IMR-90 (cell line): ENCODE measurements at regions not wholly inside any gene's neighbourhood (a gene's known extent, or its start where the extent isn't known, plus 50 kb on each side); places are given as distances from the start of the nearest gene placed in this dataset.

Source experiments
- CHD1 ChIP-seq: IDR thresholded peaks from 2 replicates; pipeline ENCODE4 v1.6.1; 2012; ENCODE audit warnings: low read depth, low read length, improper control_type of control experiment
- MXI1 ChIP-seq: IDR thresholded peaks from 2 replicates; pipeline ENCODE4 v1.6.1; 2012; ENCODE audit warnings: low read depth, mild to moderate bottlenecking, low read length, moderate library complexity, borderline replicate concordance
- POLR2A ChIP-seq: IDR thresholded peaks from 2 replicates; pipeline ENCODE4 v1.6.1; 2012; ENCODE audit warnings: mild to moderate bottlenecking, low read depth, low read length
- RCOR1 ChIP-seq: IDR thresholded peaks from 2 replicates; pipeline ENCODE4 v1.6.1; 2012; ENCODE audit warnings: mild to moderate bottlenecking, low read length, improper control_type of control experiment; ENCODE audit not compliant: insufficient replicate concordance
- TF ChIP-seq, protein P1 (sequence below): conservative IDR thresholded peaks from 2 replicates; pipeline ENCODE4 v1.5.1; 2012; ENCODE audit warnings: mild to moderate bottlenecking, low read depth, low read length, improper control_type of control experiment
- TF ChIP-seq, protein P2 (sequence below): fragments of 150-350 bp; IDR thresholded peaks from 2 replicates; pipeline ENCODE4 v1.6.1; 2017; ENCODE audit warnings: mild to moderate bottlenecking, antibody characterized with exemption, low read length, low read depth
- TF ChIP-seq, protein P3 (sequence below): fragments of 150-350 bp; IDR thresholded peaks from 2 replicates; pipeline ENCODE4 v1.6.1; 2016; ENCODE audit warnings: low read depth, mild to moderate bottlenecking, low read length, moderate library complexity, borderline replicate concordance

DNA sequence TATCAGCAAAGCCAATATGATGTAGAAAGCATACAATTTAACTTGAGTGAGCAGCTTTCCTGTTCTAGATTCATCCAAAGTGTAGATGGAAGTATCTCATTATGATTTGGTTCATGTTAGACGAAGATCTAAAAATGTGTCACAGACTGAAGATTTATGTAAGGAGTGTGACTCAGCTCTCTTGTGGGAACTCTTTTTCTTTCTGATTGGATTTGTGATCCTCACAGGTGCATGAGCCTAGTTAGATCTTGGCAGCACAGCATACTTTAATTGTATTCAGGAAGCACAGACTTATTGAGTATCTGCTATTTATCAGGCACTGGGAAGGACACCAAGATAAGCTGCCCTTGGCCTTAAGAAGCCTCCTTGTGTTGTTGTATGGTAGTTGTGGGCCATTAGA, 147.1 kb downstream of the C11orf91 start:
- TF ChIP-seq, protein P1, sequence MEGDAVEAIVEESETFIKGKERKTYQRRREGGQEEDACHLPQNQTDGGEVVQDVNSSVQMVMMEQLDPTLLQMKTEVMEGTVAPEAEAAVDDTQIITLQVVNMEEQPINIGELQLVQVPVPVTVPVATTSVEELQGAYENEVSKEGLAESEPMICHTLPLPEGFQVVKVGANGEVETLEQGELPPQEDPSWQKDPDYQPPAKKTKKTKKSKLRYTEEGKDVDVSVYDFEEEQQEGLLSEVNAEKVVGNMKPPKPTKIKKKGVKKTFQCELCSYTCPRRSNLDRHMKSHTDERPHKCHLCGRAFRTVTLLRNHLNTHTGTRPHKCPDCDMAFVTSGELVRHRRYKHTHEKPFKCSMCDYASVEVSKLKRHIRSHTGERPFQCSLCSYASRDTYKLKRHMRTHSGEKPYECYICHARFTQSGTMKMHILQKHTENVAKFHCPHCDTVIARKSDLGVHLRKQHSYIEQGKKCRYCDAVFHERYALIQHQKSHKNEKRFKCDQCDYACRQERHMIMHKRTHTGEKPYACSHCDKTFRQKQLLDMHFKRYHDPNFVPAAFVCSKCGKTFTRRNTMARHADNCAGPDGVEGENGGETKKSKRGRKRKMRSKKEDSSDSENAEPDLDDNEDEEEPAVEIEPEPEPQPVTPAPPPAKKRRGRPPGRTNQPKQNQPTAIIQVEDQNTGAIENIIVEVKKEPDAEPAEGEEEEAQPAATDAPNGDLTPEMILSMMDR = no peak
- TF ChIP-seq, protein P2, sequence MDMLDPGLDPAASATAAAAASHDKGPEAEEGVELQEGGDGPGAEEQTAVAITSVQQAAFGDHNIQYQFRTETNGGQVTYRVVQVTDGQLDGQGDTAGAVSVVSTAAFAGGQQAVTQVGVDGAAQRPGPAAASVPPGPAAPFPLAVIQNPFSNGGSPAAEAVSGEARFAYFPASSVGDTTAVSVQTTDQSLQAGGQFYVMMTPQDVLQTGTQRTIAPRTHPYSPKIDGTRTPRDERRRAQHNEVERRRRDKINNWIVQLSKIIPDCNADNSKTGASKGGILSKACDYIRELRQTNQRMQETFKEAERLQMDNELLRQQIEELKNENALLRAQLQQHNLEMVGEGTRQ = no peak
- TF ChIP-seq POLR2A (no peak), MXI1 (no peak), CHD1 (no peak), RCOR1 (no peak)
- TF ChIP-seq, protein P3, sequence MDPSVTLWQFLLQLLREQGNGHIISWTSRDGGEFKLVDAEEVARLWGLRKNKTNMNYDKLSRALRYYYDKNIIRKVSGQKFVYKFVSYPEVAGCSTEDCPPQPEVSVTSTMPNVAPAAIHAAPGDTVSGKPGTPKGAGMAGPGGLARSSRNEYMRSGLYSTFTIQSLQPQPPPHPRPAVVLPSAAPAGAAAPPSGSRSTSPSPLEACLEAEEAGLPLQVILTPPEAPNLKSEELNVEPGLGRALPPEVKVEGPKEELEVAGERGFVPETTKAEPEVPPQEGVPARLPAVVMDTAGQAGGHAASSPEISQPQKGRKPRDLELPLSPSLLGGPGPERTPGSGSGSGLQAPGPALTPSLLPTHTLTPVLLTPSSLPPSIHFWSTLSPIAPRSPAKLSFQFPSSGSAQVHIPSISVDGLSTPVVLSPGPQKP = no peak
